Panc1 (cell line): ENCODE measurements at regions not wholly inside any gene's neighbourhood (a gene's known extent, or its start where the extent isn't known, plus 50 kb on each side); places are given as distances from the start of the nearest gene placed in this dataset.

ENCODE experiments used
- CTCF ChIP-seq: fragments of 450-650 bp; IDR thresholded peaks from 2 replicates; pipeline ENCODE4 v1.5.1; 2017; ENCODE audit warnings: mild to moderate bottlenecking
- POLR2AphosphoS5 ChIP-seq: IDR thresholded peaks from 2 replicates; pipeline ENCODE4 v1.6.1; 2012; ENCODE audit warnings: mild to moderate bottlenecking, low read depth, low read length, moderate library complexity
- SIN3A ChIP-seq: IDR thresholded peaks from 2 replicates; pipeline ENCODE4 v1.6.1; 2012; ENCODE audit warnings: low read depth, mild to moderate bottlenecking, low read length, moderate library complexity, borderline replicate concordance; ENCODE audit not compliant: insufficient read depth
- TCF7L2 ChIP-seq: IDR thresholded peaks from 2 replicates; pipeline ENCODE4 v1.6.1; 2011; ENCODE audit warnings: mild to moderate bottlenecking, low read depth, low read length, inconsistent platforms

- TF ChIP-seq CTCF, result no peak
- TF ChIP-seq SIN3A, result no peak
- TF ChIP-seq TCF7L2, result no peak
- TF ChIP-seq POLR2AphosphoS5, result no peak
Observed at GRCh38 chr14:80446356-80446755, 235.1 kb upstream of the DIO2 start.
